IPS-18c (cell line): ENCODE measurements at regions not wholly inside any gene's neighbourhood (a gene's known extent, or its start where the extent isn't known, plus 50 kb on each side); places are given as distances from the start of the nearest gene placed in this dataset.

ENCODE experiments used
- H3K4me3 ChIP-seq: 2 replicates; pipeline ENCODE4 v1.7.0; 2013; ENCODE audit warnings: low read depth, mild to moderate bottlenecking, low read length, moderate library complexity; ENCODE audit not compliant: insufficient read depth
- H3K9me3 ChIP-seq: one replicate; pipeline ENCODE4 v1.6.1; 2013; ENCODE audit warnings: mild to moderate bottlenecking, low read length, moderate library complexity; ENCODE audit not compliant: control insufficient read depth, insufficient read depth

GRCh38 chr7:25663877-25664276 is 435.6 kb upstream of the NPVF start:
- Histone ChIP-seq H3K9me3 (no peaks in the 10 kb centered on the region), H3K4me3 (no peak overlapping the region)

DNA sequence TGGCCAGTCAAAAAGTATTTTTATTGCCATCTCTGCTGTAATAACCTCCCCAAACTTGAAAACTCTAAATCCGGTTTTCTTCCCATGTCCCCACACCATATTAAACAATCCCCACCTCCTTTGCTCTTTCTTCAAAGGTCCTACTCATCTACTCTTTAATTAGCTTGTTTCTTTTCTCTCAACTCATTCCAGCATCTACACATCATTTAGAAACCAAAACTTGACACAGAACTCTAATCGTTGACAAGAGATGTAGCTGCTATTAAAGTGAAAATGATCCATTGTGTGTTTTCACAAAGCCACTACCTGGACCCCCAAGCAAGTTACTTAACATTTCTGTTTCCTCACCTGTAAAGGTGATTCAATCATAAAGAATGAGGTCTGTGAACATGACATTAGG is 436.3 kb upstream of the NPVF start:
- Histone ChIP-seq H3K9me3 (no peaks in the 10 kb centered on the region), H3K4me3 (no peak overlapping the region)

- no peak overlapping the region for H3K4me3 ChIP-seq
- no peaks in the 10 kb centered on the region for H3K9me3 ChIP-seq
These were observed 437.1 kb upstream of the NPVF start for GRCh38 chr7:25665374-25665773.

DNA sequence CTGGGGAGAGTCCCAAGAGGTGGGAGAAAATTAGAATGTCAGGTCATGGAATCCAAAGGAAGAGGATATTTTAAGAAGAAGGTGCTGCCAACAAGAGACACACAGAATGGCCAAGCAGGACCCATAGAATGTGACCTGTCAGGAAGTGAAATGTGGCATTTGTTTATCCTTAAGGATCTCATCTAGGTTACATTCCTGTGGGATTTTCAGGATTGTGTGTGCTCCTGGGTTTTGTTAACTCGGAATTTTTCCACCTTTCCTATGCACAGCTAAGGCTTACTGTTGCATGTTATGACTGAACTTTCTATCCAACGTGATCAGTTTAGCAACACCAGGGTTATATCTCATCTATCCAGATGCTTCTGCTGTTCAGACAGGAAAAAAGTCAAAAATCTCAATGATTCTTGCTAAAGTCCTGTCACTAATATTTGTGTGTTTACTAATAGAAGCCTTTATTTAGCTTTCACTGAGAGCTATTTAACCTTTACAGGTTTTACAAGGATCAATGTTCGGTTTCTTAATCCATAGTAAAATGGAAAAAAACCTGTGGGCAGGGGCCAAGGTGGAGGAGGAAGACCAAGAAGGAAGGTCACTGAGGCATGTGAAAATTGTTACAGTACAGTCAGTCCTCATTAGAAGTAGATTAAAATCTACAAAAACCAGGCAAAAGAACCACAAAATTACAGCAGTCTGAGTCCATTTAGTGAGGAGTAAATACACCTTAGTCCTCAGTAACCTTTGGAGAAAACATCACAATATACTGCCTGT is 437.8 kb upstream of the NPVF start:
- H3K4me3 ChIP-seq: no peak overlapping the region
- H3K9me3 ChIP-seq: no peaks in the 10 kb centered on the region

GRCh38 chr7:25666671-25667060 is 438.4 kb upstream of the NPVF start:
- Histone ChIP-seq H3K4me3 (no peak overlapping the region), H3K9me3 (no peaks in the 10 kb centered on the region)

- no peaks in the 10 kb centered on the region for H3K9me3 ChIP-seq
- H3K4me3 ChIP-seq: no peak overlapping the region
These were observed 441.0 kb upstream of the NPVF start for GRCh38 chr7:25669281-25669781.

DNA sequence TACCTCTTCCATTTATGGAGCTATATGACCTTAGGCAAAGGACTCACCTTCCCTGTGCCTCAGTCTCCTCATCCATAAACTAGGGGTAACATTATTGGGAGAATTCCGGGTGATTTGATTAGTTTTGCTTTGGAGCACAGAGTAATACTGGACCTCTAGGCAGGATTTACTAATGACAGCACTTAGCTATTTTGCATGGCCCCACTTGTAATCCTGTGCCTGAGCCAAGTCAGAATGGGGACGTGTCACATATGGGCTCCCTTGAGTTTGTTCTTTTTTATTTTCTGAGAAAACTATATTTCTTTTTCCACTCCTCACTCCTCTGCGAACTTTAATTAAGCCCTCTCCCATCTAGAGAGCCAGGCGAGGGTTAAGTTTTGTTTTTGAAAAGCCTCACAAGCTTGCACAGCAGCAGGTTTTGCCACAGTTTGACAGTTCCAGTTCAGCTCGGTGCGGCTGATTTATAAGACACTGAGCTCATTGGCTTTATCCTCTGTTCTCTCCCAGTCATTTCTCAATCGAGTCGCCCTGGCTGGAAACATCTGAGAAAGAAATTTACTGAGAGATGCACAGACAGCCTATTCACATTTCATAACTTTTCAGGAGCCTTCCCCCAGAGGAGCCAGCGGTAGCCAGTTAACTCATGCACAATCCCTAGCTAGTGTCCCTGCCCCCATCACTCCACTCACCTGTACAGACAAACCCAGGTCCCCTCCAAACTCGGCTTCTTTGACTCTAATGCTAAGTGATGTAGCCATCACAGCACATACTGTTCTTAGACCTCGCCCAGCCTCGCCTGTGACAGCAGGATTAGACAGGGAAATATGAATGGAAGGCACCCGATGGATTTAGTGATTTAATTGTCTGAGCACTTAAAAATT is 441.9 kb upstream of the NPVF start:
- Histone ChIP-seq H3K4me3 (no peak overlapping the region), H3K9me3 (no peaks in the 10 kb centered on the region)

GRCh38 chr7:25671111-25671510 is 442.8 kb upstream of the NPVF start:
- Histone ChIP-seq H3K4me3 (no peak overlapping the region), H3K9me3 (no peaks in the 10 kb centered on the region)

DNA sequence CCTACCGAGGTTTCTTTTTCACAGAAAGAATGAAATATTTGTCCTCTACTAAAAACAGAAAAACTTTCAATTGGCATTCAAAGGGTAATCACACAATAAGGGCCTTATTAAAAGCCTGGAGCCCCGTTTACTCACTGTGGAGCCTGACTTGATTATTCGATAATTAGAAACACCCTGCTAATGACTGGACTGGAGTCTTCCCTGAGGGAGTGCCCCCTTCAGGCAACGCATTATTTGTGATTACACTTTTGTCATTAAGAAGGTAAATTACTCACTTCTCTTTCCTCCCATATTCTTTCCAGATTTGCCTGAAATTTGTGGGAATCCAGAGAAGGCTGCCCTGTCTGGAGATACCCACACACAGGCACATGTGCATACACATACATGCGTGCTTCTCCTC is 444.2 kb upstream of the NPVF start:
- Histone ChIP-seq H3K4me3 (no peak overlapping the region), H3K9me3 (no peaks in the 10 kb centered on the region)

GRCh38 chr7:25675789-25676474 is 447.6 kb upstream of the NPVF start:
- Histone ChIP-seq H3K9me3 (no peaks in the 10 kb centered on the region), H3K4me3 (no peak overlapping the region)

- Histone ChIP-seq H3K9me3 (no peaks in the 10 kb centered on the region), H3K4me3 (no peak overlapping the region)
These were observed 449.3 kb upstream of the NPVF start for GRCh38 chr7:25677595-25677994.

DNA sequence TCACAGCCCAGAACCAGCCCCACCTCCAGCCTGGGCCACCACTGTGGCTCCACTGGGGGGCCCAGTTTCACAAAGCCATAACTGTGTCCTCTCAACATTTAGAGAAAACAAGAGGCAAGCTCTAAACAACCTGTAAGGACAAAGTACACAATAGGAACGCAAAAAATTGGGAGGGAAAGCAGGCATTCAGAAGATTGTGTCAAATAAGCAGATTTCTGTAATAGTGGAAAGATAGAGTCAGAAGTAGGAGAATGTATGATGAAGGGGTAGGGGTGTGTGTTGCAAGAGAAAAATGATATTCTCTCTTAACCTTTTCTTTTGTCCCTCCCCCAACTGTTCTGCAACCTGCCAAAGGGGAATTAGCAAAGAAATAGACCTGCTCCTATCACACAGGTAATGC is 449.9 kb upstream of the NPVF start:
- no peak overlapping the region for H3K4me3 ChIP-seq
- H3K9me3 ChIP-seq: no peaks in the 10 kb centered on the region

GRCh38 chr7:25680636-25681035 is 452.4 kb upstream of the NPVF start:
- H3K4me3 ChIP-seq: no peak overlapping the region
- H3K9me3 ChIP-seq: no peaks in the 10 kb centered on the region

GRCh38 chr7:25684360-25684759 is 456.1 kb upstream of the NPVF start:
- no peak overlapping the region for H3K4me3 ChIP-seq
- H3K9me3 ChIP-seq: no peaks in the 10 kb centered on the region

DNA sequence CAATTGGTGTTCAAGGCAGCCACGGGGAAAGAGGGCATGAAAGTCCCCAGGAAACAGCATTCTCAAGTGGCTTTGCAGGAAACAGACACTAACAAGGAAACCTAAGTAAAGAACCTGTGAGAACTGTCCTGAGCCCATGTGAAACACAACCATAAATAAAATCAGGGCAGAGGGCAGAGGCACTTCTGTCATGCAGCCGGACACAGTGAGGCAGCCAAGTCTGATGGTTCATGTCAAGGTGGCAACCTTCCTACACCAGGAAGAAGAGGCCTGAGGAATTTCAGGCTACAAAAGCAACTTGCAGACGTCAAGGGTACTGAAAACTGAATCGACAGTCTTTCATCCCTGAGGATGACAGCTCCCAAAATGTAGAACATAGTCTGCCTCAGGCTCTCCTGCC is 458.2 kb upstream of the NPVF start:
- no peaks in the 10 kb centered on the region for H3K9me3 ChIP-seq
- no peak overlapping the region for H3K4me3 ChIP-seq

- H3K9me3 ChIP-seq: no peaks in the 10 kb centered on the region
- no peak overlapping the region for H3K4me3 ChIP-seq
These were observed 457.8 kb upstream of the NFE2L3 start for GRCh38 chr7:25694211-25694610.

- no peak overlapping the region for H3K4me3 ChIP-seq
- H3K9me3 ChIP-seq: no peaks in the 10 kb centered on the region
These were observed 457.3 kb upstream of the NFE2L3 start for GRCh38 chr7:25694699-25695098.

GRCh38 chr7:25696571-25696970 is 455.4 kb upstream of the NFE2L3 start:
- Histone ChIP-seq H3K9me3 (no peaks in the 10 kb centered on the region), H3K4me3 (no peak overlapping the region)
